ENCODE measurements at regions not wholly inside any gene's neighbourhood (a gene's known extent, or its start where the extent isn't known, plus 50 kb on each side); places are given as distances from the start of the nearest gene placed in this dataset.

DNA sequence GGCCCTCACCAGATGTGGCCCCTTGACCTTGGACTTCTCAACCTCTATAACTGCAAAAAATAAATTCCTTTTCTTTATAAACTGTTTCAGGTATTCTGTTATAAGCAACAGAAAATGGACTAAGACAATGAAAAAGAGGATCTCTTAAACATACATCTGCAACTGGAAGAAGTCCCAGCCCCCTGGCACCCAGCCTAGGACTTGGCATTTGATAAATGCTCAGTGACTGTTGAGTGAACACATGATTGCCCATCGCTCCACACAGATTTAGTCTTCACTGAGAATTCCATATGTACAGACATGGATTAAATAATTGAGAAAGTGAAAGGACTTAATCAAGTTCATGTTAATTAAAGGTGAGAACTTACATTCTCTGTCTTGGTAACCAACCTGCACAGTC is 344.9 kb upstream of the RUNX1 start:
- TF ChIP-seq, protein P1, sequence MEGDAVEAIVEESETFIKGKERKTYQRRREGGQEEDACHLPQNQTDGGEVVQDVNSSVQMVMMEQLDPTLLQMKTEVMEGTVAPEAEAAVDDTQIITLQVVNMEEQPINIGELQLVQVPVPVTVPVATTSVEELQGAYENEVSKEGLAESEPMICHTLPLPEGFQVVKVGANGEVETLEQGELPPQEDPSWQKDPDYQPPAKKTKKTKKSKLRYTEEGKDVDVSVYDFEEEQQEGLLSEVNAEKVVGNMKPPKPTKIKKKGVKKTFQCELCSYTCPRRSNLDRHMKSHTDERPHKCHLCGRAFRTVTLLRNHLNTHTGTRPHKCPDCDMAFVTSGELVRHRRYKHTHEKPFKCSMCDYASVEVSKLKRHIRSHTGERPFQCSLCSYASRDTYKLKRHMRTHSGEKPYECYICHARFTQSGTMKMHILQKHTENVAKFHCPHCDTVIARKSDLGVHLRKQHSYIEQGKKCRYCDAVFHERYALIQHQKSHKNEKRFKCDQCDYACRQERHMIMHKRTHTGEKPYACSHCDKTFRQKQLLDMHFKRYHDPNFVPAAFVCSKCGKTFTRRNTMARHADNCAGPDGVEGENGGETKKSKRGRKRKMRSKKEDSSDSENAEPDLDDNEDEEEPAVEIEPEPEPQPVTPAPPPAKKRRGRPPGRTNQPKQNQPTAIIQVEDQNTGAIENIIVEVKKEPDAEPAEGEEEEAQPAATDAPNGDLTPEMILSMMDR (tag by site-specific recombination; IDR thresholded peaks at IDR 0.05) = no peak
- TF ChIP-seq GLIS1 (tag by site-specific recombination; IDR thresholded peaks at IDR 0.05) (no peak), ZNF311 (tag by site-specific recombination; IDR thresholded peaks at IDR 0.05; ENCODE audit: borderline replicate concordance) (no peak), ZNF324 (tag by site-specific recombination; IDR thresholded peaks at IDR 0.05) (no peak), SCRT2 (tag by site-specific recombination; IDR thresholded peaks at IDR 0.05) (no peak)
- TF ChIP-seq, protein P2, sequence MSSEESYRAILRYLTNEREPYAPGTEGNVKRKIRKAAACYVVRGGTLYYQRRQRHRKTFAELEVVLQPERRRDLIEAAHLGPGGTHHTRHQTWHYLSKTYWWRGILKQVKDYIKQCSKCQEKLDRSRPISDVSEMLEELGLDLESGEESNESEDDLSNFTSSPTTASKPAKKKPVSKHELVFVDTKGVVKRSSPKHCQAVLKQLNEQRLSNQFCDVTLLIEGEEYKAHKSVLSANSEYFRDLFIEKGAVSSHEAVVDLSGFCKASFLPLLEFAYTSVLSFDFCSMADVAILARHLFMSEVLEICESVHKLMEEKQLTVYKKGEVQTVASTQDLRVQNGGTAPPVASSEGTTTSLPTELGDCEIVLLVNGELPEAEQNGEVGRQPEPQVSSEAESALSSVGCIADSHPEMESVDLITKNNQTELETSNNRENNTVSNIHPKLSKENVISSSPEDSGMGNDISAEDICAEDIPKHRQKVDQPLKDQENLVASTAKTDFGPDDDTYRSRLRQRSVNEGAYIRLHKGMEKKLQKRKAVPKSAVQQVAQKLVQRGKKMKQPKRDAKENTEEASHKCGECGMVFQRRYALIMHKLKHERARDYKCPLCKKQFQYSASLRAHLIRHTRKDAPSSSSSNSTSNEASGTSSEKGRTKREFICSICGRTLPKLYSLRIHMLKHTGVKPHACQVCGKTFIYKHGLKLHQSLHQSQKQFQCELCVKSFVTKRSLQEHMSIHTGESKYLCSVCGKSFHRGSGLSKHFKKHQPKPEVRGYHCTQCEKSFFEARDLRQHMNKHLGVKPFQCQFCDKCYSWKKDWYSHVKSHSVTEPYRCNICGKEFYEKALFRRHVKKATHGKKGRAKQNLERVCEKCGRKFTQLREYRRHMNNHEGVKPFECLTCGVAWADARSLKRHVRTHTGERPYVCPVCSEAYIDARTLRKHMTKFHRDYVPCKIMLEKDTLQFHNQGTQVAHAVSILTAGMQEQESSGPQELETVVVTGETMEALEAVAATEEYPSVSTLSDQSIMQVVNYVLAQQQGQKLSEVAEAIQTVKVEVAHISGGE (tag by site-specific recombination; conservative IDR thresholded peaks at IDR 0.05; ENCODE audit: low read depth) = no peak

Data from HEK293 (cell line).